ENCODE measurements at regions not wholly inside any gene's neighbourhood (a gene's known extent, or its start where the extent isn't known, plus 50 kb on each side); places are given as distances from the start of the nearest gene placed in this dataset.
"Not testable (repeated sequence)": the region's sequence is repeated elsewhere in the genome, so short reads cannot be mapped to it uniquely, and the experiment has no call there.

DNA sequence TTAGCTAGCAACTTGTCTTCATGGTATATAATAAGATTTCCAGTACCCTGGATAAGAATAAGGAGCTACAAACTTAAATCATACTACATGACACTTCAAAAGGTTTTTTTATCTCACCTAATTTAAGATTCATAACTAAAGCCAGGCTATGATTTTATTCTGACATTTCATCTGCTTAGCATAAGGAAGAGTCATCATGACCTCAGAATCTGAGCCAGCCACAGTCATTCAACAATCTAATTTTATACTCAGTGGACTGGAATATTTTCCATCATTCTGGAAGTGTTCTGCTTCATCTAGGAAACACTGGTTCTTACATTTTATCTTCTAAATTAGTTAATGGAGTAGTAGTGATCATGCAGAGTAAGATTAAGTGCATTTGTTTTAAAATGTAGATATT lies 102.1 kb upstream of the KCND2 start:
- DNase-seq (ENCODE audit: low read depth): no peak

DNA sequence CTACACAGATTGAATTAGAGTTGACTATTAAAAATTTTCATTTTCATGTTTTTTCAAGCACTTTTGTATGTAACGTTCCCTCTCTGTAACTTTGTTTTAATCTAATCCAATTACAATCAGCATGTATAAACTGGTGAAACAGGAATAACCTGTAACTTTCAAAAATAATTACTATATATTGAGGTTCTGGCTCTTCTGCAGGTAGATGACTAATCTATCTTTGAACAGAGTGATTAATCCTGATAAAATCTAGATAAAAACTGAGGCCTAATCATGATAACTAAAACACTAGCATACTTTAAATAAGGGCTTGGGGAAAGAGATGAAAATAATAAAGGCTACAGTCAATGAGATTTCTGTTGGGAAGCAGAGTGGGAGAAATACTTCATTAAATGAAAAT lies 101.6 kb upstream of the KCND2 start:
- no peak for DNase-seq (ENCODE audit: low read depth)

DNA sequence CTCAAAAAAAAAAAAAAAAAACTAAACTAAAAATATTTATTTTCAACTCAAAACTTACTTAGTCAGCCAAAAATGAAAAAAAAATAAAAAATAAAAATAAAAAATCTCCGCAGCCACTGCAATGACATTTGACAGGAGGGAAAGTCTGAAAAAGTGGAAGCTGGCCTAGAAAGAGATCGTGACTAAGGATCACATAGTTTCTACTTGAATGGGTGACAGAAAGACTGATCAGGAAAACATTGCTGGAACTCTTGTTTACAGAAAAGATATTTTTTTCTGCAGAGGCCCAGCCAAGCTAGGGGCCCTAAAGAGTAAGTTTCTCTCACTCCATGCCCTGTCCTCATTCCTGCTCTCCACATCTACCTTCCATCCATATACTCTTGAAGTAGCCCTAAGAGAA lies 92.8 kb upstream of the KCND2 start:
- DNase-seq (ENCODE audit: low read depth): no peak

DNA sequence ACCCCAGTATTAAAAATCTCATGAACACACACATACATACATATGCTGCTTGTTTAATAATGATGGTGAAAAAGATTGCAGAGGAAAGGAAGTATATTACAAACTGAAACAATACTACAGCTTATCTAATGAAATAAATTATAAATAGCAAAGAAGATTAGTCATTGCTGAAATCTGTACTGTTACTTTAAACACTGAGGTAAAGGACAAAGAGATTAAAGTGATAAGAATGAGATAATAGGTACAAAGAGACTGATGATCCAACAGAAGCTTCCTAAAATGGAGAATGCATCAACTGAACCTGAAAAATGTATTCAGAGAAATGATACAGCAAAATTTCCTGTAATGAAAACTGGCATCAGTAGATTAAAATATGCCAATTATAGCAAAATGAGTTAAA lies 91.5 kb upstream of the KCND2 start:
- DNase-seq (ENCODE audit: low read depth): no peak

DNA sequence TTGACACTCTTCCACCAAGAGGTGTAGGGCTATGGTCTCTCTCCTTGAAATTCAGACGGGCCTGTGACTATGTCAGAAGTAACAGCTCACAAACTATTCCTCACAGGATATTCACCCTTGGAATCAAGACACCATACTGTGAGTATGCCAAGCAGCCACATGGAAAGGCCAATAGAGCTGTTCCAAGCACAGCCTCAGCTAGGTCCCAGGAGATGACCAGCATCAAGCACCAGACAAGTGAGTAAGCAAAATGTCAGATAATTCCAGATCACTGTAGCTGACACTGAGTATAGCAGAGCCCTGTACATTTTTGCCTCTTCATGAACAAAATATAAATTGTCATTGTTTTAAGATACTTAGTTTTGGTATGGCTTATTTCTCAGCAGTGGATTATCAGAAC lies 88.1 kb upstream of the KCND2 start:
- DNase-seq (ENCODE audit: low read depth): no peak

DNA sequence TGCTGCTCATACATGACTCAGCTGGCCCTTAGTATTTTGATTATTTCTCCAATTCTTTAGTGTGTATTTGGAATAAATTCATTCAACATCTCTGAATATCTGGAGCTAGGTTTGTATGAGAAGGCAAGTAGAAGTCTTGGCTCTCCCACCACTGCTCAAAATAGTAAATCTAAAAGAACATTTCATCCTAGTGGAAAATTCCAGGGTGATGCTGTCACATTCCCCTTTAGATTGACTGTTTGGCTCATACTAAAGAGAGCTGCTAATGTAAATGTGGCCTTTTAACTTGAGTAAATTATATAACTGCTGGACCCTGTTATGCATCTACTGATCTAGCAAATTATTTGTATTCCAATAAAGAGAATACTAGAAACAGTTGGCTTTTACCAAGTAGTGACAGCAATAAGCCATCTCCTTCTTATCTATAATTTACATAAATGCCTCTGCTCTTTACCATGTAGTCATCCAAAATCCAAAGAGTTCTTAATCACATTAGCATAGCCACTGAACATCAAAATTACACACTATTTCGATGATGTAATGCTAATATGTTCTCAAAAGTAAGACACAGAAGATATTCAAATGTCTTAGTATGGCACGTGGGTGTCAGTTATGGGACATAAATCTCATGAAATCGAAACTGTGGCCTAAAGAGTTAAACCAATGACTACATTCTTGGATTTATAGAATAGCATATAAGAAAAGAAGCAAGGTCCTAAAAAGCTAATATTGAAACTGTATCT lies 86.9 kb upstream of the KCND2 start:
- DNase-seq (ENCODE audit: low read depth): no peak

DNA sequence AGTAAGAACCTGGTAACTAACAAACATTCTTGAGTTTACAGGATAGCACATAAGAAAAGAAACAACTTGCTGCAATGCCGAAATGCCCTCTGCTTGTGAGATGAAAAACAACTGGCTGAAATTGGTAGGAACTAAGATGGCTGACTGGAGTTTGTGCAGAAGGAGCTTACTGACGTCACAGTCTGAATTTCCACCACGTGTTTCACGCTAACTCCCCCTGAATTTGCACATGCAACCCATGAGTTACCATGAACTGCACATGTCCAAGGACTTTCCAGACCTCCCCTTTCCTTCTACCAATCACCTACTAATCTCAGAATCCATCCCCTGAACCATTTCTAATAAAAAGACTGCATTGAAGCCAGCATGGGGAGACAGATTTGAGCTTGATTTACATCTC lies 86.3 kb upstream of the KCND2 start:
- DNase-seq (ENCODE audit: low read depth): no peak

DNA sequence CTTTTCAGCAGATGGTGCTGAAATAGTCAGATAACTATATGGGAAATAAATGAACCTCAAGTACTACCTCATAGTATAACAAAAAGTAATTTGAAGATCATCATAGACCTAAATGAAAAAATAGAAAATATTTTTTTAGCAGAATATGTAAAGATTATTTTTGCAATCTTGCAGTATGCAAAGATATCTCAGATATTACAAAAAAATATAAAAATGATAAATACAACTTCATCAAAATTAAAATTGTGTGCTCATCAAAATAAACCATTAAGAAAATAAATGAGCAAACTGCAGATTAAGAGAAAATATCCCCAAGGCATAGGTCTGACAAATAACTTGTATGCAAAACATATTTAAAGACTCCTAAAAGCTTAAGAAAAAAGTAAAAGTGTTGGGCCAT lies 83.4 kb upstream of the KCND2 start:
- DNase-seq (ENCODE audit: low read depth): no peak

DNA sequence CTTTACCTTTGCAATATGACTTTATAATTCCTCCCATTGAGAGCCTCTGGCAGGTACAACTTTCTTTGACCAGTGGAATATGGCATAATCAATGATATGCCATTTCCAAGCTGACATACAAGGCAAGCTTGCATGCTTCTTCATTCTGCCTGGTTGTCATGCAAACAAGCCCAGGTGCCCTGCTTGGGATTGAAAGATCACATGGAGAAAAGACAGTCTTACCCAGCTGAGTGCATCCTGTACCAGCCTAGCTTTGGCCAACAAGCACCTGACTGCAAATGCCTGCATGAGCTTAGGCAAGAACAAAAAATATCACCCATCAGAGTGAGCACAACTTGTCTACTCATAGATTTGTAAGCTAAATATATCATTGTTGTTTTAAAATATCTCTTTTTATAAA lies 82.9 kb upstream of the KCND2 start:
- DNase-seq (ENCODE audit: low read depth): no peak

DNA sequence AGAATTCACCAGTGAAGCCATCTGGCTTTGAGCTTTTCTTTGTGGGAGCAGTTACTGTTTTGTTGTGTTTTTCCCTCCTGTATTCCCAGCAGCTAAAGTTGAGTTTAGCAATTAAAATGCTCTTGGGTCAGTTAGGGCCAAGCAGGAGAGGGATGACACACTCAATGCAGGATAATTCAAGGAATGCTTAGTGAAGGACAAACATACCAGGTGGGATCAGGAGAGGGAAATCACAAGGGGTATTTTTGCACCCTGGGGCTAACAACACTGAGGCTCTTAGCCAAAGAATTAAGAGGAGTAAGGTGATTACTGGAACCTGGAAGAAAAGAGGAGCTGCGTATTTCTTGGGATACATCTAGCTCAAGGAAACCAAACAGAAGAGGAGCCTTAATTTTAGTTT lies 82.4 kb upstream of the KCND2 start:
- DNase-seq (ENCODE audit: low read depth): no peak

DNA sequence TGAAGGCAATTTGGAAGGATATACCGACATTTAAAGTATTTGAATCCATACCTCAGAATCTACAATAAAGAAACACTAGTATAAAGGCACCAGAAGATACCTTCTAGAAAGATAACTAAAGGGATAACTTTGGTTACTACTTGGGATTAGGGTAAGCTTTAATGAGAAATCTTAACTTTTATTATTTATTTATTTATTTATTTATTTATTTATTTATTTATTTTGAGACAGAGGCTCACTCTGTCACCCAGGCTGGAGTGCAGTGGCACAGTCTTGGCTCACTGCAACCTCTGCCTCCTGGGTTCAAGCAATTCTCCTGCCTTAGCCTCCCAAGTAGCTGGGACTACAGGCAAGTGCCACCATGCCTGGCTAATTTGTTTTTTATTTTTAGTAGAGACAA lies 81.6 kb upstream of the KCND2 start:
- not testable (repeated sequence) for DNase-seq (ENCODE audit: low read depth)

DNA sequence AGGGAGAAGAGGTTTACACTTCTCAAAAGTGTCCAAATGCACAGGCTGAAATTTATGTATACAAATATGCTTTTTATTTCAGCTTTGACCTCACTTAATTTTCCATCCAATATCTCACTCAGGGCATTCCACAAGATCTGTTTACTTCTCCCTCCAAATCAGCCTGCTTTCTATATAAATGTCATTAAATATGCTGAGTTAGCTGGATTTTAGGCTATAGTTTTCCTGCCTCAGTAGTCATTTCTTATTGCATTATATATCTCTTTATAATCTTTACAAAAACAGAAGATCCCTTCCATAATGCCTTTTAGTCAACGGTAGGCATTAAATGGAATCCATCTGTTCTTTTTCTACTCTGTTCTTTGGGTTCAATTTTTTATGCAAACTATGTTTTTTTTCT lies 71.7 kb upstream of the KCND2 start:
- DNase-seq (ENCODE audit: low read depth): no peak

DNA sequence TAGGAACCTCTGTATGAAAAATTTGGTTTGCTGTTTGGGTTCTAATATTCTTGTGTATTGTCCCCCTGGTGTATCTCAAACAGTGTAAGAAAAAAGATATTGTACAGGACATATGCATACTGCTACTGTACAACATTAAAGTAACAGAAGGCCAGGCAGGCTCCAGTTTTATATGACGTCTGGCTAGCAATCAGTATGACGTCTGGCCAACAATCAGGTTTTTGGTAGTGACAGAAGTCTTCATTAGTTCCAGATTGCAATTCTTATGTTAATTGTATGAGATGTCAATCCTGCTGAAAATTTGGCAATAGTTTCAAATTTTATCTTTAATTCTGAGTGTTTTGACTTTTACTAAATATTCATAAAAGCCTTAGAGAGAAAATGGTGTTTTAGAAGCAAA lies 67.9 kb upstream of the KCND2 start:
- no peak for DNase-seq (ENCODE audit: low read depth)

DNA sequence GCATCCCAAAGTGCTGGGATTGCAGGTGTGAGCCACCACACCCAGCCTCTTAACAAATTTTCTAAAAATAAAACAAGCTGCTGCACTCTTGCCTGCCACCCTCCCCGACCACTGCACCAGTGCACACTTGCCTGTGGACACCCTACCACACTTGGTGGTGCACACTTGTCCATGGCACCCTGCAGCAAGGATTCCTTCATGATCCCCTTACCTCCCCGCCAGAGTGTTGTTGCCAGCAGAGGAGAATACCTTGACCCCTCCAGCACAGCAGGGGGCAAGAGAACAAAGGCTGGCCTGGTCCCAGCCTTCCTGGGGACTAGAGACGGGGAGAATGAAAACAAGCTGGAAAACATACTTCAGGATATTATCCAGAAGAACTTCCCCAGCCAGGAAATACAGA lies 65.9 kb upstream of the KCND2 start:
- DNase-seq (ENCODE audit: low read depth): no peak

DNA sequence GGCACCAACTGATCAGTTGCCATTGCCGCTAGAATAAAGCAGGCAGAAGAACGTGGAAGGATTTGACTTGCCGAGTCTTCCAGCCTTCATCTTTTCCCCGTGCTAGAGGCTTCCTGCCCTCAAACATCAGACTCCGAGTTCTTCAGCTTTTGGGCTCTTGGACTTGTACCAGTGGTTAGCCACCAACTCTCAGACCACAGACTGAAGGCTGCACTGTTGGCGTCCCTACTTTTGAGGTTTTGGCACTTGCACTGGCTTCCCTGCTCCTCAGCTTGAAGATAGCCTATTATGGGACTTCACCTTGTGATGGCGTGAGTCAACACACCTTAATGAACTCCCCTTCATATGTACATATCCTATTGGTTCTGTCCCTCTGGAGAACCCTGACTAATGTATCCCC lies 57.3 kb upstream of the KCND2 start:
- DNase-seq (ENCODE audit: low read depth): no peak

DNA sequence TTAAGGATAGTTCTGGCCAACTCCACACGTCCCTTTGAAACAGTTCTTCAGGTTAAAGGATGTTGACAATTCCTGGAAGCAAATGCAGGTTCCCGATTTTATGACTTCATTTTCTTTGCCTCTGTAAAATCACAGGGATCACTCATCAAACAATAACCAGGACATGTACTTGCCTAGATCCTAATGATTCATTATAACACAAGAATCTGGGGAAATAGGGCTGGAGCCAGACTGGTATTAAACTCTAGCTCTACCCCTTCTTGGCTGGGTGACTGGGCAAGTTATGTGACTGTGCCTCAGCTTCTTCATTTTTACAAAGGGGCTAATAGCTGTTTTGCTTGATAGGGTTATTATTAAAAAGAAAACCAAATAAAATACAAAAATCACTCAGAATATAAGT lies 56.0 kb upstream of the KCND2 start:
- DNase-seq (ENCODE audit: low read depth): no peak

DNA sequence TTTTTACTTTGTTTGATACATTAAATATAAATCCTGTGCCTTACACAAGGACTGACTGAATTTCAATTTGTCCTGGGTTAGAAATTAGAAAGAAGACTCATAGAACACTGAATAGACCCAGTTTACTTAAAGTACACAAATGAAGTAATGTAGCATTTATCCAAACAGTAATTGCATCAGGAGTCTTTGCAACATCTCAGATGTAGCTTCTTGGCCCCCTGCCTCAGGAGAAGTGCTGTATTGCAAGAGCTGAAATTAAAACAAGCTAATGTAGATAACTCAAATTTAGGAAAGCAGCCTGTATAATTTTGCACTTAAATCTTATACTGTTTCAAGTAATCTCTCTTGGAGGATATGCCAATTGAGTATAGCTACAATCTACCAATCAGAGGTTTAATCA lies 54.3 kb upstream of the KCND2 start:
- DNase-seq (ENCODE audit: low read depth): no peak

DNA sequence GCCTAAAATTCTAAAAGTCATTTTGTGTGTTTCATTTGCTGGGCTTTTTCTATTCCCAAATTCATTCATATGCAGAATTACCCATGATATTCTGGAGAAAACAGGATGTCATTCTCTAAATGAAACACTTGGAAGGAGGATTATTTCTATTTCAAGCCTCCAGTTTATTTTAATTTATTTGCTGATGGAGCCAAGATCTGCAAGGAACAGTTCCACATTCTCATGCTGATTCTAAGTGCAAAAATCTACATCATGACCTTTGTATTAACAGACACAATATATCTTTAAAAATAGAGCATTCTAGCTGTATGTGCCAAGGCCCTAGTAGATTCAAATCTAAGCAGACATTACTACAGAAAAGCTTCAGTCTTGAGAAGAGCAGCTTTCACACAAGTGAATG lies 51.3 kb upstream of the KCND2 start:
- DNase-seq (ENCODE audit: low read depth): no peak

Data from M059J (cell line).